GM23248 (cell line): ENCODE measurements at regions not wholly inside any gene's neighbourhood (a gene's known extent, or its start where the extent isn't known, plus 50 kb on each side); places are given as distances from the start of the nearest gene placed in this dataset.
A peak's percentile ranks its signal among the peaks of the same experiment; 100 is the strongest.

Source experiments
- DNase-seq: peaks from one replicate; pipeline ENCODE4 v3.0.0-alpha.2; 2015
- H2AFZ ChIP-seq: fragments of 200-600 bp; sonication (generic); 2 replicates; pipeline ENCODE4 v1.6.1; 2016; ENCODE audit warnings: antibody characterized with exemption
- H3F3A ChIP-seq: fragments of 200-600 bp; sonication (generic); 2 replicates; pipeline ENCODE4 v1.6.1; 2016; ENCODE audit warnings: mild to moderate bottlenecking, antibody characterized with exemption, mixed run types; ENCODE audit not compliant: insufficient read depth
- H3K27ac ChIP-seq: fragments of 200-600 bp; sonication (generic); 2 replicates; pipeline ENCODE4 v1.5.1; 2016; ENCODE audit warnings: mild to moderate bottlenecking
- H3K27me3 ChIP-seq: fragments of 200-600 bp; sonication (generic); replicated peaks from 2 replicates; pipeline ENCODE4 v1.6.1; 2016; ENCODE audit warnings: mild to moderate bottlenecking; ENCODE audit not compliant: insufficient read depth
- H3K36me3 ChIP-seq: fragments of 200-600 bp; sonication (generic); 2 replicates; pipeline ENCODE4 v1.6.1; 2016; ENCODE audit warnings: low read depth, mild to moderate bottlenecking
- H3K4me1 ChIP-seq: fragments of 200-600 bp; sonication (generic); 2 replicates; pipeline ENCODE4 v1.6.1; 2016; ENCODE audit warnings: mild to moderate bottlenecking; ENCODE audit not compliant: insufficient read depth
- H3K4me2 ChIP-seq: fragments of 200-600 bp; sonication (generic); one replicate; pipeline ENCODE4 v1.6.1; 2016; ENCODE audit warnings: mild to moderate bottlenecking; ENCODE audit not compliant: unreplicated experiment
- H3K4me3 ChIP-seq: fragments of 200-600 bp; sonication (generic); 2 replicates; pipeline ENCODE4 v1.5.1; 2016; ENCODE audit warnings: mild to moderate bottlenecking
- H3K79me2 ChIP-seq: fragments of 200-600 bp; sonication (generic); 2 replicates; pipeline ENCODE4 v1.6.1; 2016; ENCODE audit warnings: mild to moderate bottlenecking; ENCODE audit not compliant: insufficient read depth
- H3K9ac ChIP-seq: fragments of 200-600 bp; sonication (generic); 2 replicates; pipeline ENCODE4 v1.6.1; 2016; ENCODE audit warnings: mild to moderate bottlenecking
- H3K9me2 ChIP-seq: fragments of 200-600 bp; sonication (generic); 2 replicates; pipeline ENCODE4 v1.6.1; 2016; ENCODE audit warnings: mixed run types, mild to moderate bottlenecking, moderate library complexity; ENCODE audit not compliant: insufficient read depth
- H3K9me3 ChIP-seq: fragments of 200-600 bp; sonication (generic); one replicate; pipeline ENCODE4 v1.6.1; 2017; ENCODE audit warnings: low read depth
- H4K20me1 ChIP-seq: fragments of 200-600 bp; sonication (generic); 2 replicates; pipeline ENCODE4 v1.6.0; 2016; ENCODE audit not compliant: insufficient read depth
- EZH2 ChIP-seq: fragments of 200-600 bp; sonication (generic); IDR thresholded peaks from 2 replicates; pipeline ENCODE4 v1.6.1; 2018; ENCODE audit warnings: antibody characterized with exemption, mild to moderate bottlenecking; ENCODE audit not compliant: insufficient read depth, poor library complexity, severe bottlenecking
- EZH2phosphoT487 ChIP-seq: fragments of 200-600 bp; sonication (generic); IDR thresholded peaks from 2 replicates; pipeline ENCODE4 v1.6.1; 2018; ENCODE audit warnings: antibody characterized with exemption, moderate library complexity, mild to moderate bottlenecking, low read depth; ENCODE audit not compliant: insufficient read depth
- WGBS, 2 experiments: methylation state at CpG; one replicate each; pipeline ENCODE4 v1.1.6; 2015 to 2017; ENCODE audit warnings: low lambda C conversion rate in 2 of 2, low coverage in 1 of 2; ENCODE audit errors: missing lambda C conversion rate in 2 of 2; 5-methylcytosine and 5-hydroxymethylcytosine counted together
- in situ Hi-C: fragments of 300-500 bp; cut with MboI; formaldehyde crosslinking; loops from 2 replicates; pipeline ENCODE4 v1.15.0; 2020

GRCh38 chr10:29389493-29389892, 100.6 kb downstream of the LYZL1 start:
- no peak overlapping the region for H3K4me2 ChIP-seq
- no peak overlapping the region for H3K4me3 ChIP-seq
- no peaks in the 10 kb centered on the region for H3K4me1 ChIP-seq
- H3K36me3 ChIP-seq, result no peaks in the 10 kb centered on the region
- H3K27ac ChIP-seq, result no peak overlapping the region
- H3K27me3 ChIP-seq, result peaks cover 18% of the 10 kb centered on the region
- H3K9me2 ChIP-seq, result no peaks in the 10 kb centered on the region
- no peak overlapping the region for H3K9ac ChIP-seq
- no peaks in the 10 kb centered on the region for H3K79me2 ChIP-seq
- no peaks in the 10 kb centered on the region for H3K9me3 ChIP-seq
- no peaks in the 10 kb centered on the region for H3F3A ChIP-seq
- in situ Hi-C loops, result loop anchor here (10.0 kb wide), 1 partner anchor 115 kb away; no protein-coding TSS in a partner anchor
- TF ChIP-seq EZH2phosphoT487 (no peak), EZH2 (no peak)
- no peaks in the 10 kb centered on the region for H4K20me1 ChIP-seq
- no peak for DNase-seq
- H2AFZ ChIP-seq, result no peak overlapping the region
- 93 to 97% methylated on average over 3 of the region's 3 CpGs for WGBS, 2 experiments

- no peak overlapping the region for H3K4me3 ChIP-seq
- DNase-seq, result no peak
- H3K27me3 ChIP-seq, result peaks cover 22% of the 10 kb centered on the region
- H2AFZ ChIP-seq, result no peak overlapping the region
- H3K79me2 ChIP-seq, result no peaks in the 10 kb centered on the region
- no peaks in the 10 kb centered on the region for H3K4me1 ChIP-seq
- in situ Hi-C loops, result loop anchor here (10.0 kb wide), 1 partner anchor 115 kb away; no protein-coding TSS in a partner anchor
- H3K9me3 ChIP-seq, result no peaks in the 10 kb centered on the region
- no peak overlapping the region for H3K27ac ChIP-seq
- H3K9me2 ChIP-seq, result no peaks in the 10 kb centered on the region
- WGBS, 2 experiments, result 70% methylated on average over 9 of the region's 9 CpGs
- H3K36me3 ChIP-seq, result no peaks in the 10 kb centered on the region
- no peaks in the 10 kb centered on the region for H3F3A ChIP-seq
- TF ChIP-seq EZH2 (no peak), EZH2phosphoT487 (no peak)
- H3K9ac ChIP-seq, result no peak overlapping the region
- no peak overlapping the region for H3K4me2 ChIP-seq
- no peaks in the 10 kb centered on the region for H4K20me1 ChIP-seq
Measured at GRCh38 chr10:29389935-29390334, 101.1 kb downstream of the LYZL1 start.

- Histone ChIP-seq H3K27ac (no peak overlapping the region), H3K4me2 (no peak overlapping the region), H3K4me1 (no peaks in the 10 kb centered on the region), H4K20me1 (no peaks in the 10 kb centered on the region), H3K9me3 (no peaks in the 10 kb centered on the region), H2AFZ (no peak overlapping the region), H3K79me2 (no peaks in the 10 kb centered on the region), H3F3A (no peaks in the 10 kb centered on the region), H3K4me3 (no peak overlapping the region), H3K36me3 (no peaks in the 10 kb centered on the region), H3K9ac (no peak overlapping the region), H3K9me2 (no peaks in the 10 kb centered on the region), H3K27me3 (peaks cover 32% of the 10 kb centered on the region)
- DNase-seq, result peak; percentile 64
- TF ChIP-seq EZH2 (no peak), EZH2phosphoT487 (no peak)
- in situ Hi-C loops, result no loop called here
- 26 to 28% methylated on average over 4 of the region's 4 CpGs for WGBS, 2 experiments
Measured at GRCh38 chr10:29392376-29393021, 103.6 kb downstream of the LYZL1 start.

GRCh38 chr10:29394321-29394932, 105.6 kb downstream of the LYZL1 start:
- Histone ChIP-seq H3F3A (no peaks in the 10 kb centered on the region), H3K4me2 (no peak overlapping the region), H3K79me2 (no peaks in the 10 kb centered on the region), H4K20me1 (no peaks in the 10 kb centered on the region), H3K9me2 (no peaks in the 10 kb centered on the region), H3K4me3 (no peak overlapping the region), H3K9me3 (no peaks in the 10 kb centered on the region), H3K9ac (no peak overlapping the region), H3K36me3 (no peaks in the 10 kb centered on the region), H3K4me1 (no peaks in the 10 kb centered on the region), H3K27ac (no peak overlapping the region), H2AFZ (no peak overlapping the region), H3K27me3 (peaks cover 29% of the 10 kb centered on the region)
- WGBS, 2 experiments, result 61 to 68% methylated on average over 7 to 8 of the region's 8 CpGs
- in situ Hi-C loops, result no loop called here
- no peak for DNase-seq
- TF ChIP-seq EZH2 (no peak), EZH2phosphoT487 (no peak)
